OCI-LY7 (cell line): ENCODE measurements at regions not wholly inside any gene's neighbourhood (a gene's known extent, or its start where the extent isn't known, plus 50 kb on each side); places are given as distances from the start of the nearest gene placed in this dataset.

Experiments used
- BruUV-seq: library from RNA; stranded (reverse); fragments of 400-500 nt; replicated peaks from 2 replicates; lab custom pipeline; 2021; lab: Mats Ljungman, UMichigan
- CTCF ChIA-PET: fragments of 300-600 bp; sonication (Branson Sonifier 250); formaldehyde crosslinking; loops from one replicate; lab custom pipeline; 2022; ENCODE audit warnings: antibody characterized with exemption; ENCODE audit not compliant: unreplicated experiment; lab: Charles Lee
- POLR2A ChIA-PET: fragments of 300-600 bp; sonication (Branson Sonifier 250); formaldehyde crosslinking; loops from one replicate; lab custom pipeline; 2022; ENCODE audit warnings: antibody characterized with exemption; lab: Charles Lee
- DNase-seq: peaks from one replicate; pipeline ENCODE4 v3.0.0-alpha.2; 2015; ENCODE audit warnings: low spot score
- H2AFZ ChIP-seq: fragments of 200-600 bp; sonication (generic), shearing (Covaris generic); 2 replicates; pipeline ENCODE4 v1.6.1; 2014; ENCODE audit warnings: mild to moderate bottlenecking, antibody characterized with exemption, low read length, moderate library complexity
- H3K27ac ChIP-seq: fragments of 200-600 bp; sonication (generic); 2 replicates; pipeline ENCODE4 v1.5.1; 2014; ENCODE audit warnings: mixed run types, low read depth, mild to moderate bottlenecking, moderate library complexity, low read length, inconsistent platforms; ENCODE audit not compliant: poor library complexity, severe bottlenecking
- H3K36me3 ChIP-seq: fragments of 200-600 bp; sonication (generic); 2 replicates; pipeline ENCODE4 v1.6.1; 2014; ENCODE audit warnings: mild to moderate bottlenecking, antibody characterized with exemption, low read length, moderate library complexity, mixed read lengths; ENCODE audit not compliant: insufficient read depth
- H3K4me1 ChIP-seq: fragments of 200-600 bp; sonication (generic); 2 replicates; pipeline ENCODE4 v1.5.1; 2014; ENCODE audit warnings: mild to moderate bottlenecking, low read length; ENCODE audit not compliant: insufficient read depth, poor library complexity, severe bottlenecking
- H3K4me2 ChIP-seq: fragments of 200-600 bp; sonication (generic); 2 replicates; pipeline ENCODE4 v1.6.1; 2014; ENCODE audit warnings: mild to moderate bottlenecking, low read length
- H3K4me3 ChIP-seq: fragments of 200-600 bp; sonication (generic); 2 replicates; pipeline ENCODE4 v1.5.1; 2014; ENCODE audit warnings: mild to moderate bottlenecking, low read depth, low read length; ENCODE audit not compliant: poor library complexity, severe bottlenecking
- H3K79me2 ChIP-seq: fragments of 200-600 bp; sonication (generic); 2 replicates; pipeline ENCODE4 v1.6.1; 2016; ENCODE audit warnings: low read depth, mild to moderate bottlenecking, low read length, moderate library complexity, mixed read lengths; ENCODE audit not compliant: insufficient read depth
- H3K9me2 ChIP-seq: fragments of 200-600 bp; sonication (generic); 2 replicates; pipeline ENCODE4 v1.6.1; 2016; ENCODE audit warnings: mild to moderate bottlenecking, low read length, mixed read lengths; ENCODE audit not compliant: insufficient read depth
- H3K9me3 ChIP-seq: fragments of 200-600 bp; sonication (generic); 2 replicates; pipeline ENCODE4 v1.6.1; 2014; ENCODE audit warnings: mild to moderate bottlenecking, mixed run types, low read length, mixed read lengths
- H4K20me1 ChIP-seq: fragments of 200-600 bp; sonication (generic); 2 replicates; pipeline ENCODE4 v1.6.1; 2014; ENCODE audit warnings: mild to moderate bottlenecking, antibody characterized with exemption, low read length, moderate library complexity, mixed read lengths; ENCODE audit not compliant: insufficient read depth
- EZH2phosphoT487 ChIP-seq: fragments of 200-600 bp; sonication (generic); IDR thresholded peaks from 2 replicates; pipeline ENCODE4 v1.6.1; 2018; ENCODE audit warnings: low read depth, borderline replicate concordance, mild to moderate bottlenecking, mixed run types, antibody characterized with exemption, low read length, moderate library complexity, mixed read lengths
- intact Hi-C: fragments of 100-400 bp; cut with micrococcal nuclease; formaldehyde crosslinking; loops from one replicate; pipeline ENCODE4 v1.10.0; 2022; ENCODE audit not compliant: unreplicated experiment
- TF ChIP-seq, protein P1 (sequence below): fragments of 200-600 bp; sonication (generic); conservative IDR thresholded peaks from 2 replicates; pipeline ENCODE4 v1.5.1; 2014; ENCODE audit warnings: mild to moderate bottlenecking, antibody characterized with exemption, low read length, moderate library complexity, mixed read lengths

DNA sequence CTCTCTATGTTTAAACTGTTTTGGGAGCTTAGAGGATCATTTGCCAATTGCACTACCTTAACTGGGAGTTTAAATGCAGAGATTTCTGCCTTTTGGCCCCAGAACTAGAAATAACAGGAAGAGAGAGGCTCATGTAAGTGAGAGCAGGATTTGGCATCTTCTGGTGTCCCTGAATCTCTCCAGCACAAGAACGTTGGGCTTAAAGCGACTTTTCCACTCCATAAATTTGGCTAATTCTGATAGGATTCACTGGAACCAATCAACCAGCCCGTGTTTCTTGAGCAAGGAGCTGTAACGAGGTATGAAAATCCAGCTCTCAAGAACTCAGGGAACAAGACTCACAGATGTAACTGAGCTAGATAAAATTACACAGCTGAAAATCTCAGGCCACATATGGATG lies 181.0 kb downstream of the C1D start:
- H3K9me3 ChIP-seq, result no peaks in the 10 kb centered on the region
- H3K79me2 ChIP-seq, result no peaks in the 10 kb centered on the region
- no peak overlapping the region for H3K4me3 ChIP-seq
- no peaks in the 10 kb centered on the region for H3K4me1 ChIP-seq
- ChIA-PET POLR2A (interaction anchor here (0.8 to 1.1 kb wide), 2 partner anchors 12 to 38 kb away, joined by 3 to 4 read pairs; no protein-coding TSS in a partner anchor), CTCF (no interaction called here)
- no TSS peak for BruUV-seq
- no peaks in the 10 kb centered on the region for H3K9me2 ChIP-seq
- no peaks in the 10 kb centered on the region for H3K36me3 ChIP-seq
- no peak overlapping the region for H2AFZ ChIP-seq
- TF ChIP-seq, protein P1, sequence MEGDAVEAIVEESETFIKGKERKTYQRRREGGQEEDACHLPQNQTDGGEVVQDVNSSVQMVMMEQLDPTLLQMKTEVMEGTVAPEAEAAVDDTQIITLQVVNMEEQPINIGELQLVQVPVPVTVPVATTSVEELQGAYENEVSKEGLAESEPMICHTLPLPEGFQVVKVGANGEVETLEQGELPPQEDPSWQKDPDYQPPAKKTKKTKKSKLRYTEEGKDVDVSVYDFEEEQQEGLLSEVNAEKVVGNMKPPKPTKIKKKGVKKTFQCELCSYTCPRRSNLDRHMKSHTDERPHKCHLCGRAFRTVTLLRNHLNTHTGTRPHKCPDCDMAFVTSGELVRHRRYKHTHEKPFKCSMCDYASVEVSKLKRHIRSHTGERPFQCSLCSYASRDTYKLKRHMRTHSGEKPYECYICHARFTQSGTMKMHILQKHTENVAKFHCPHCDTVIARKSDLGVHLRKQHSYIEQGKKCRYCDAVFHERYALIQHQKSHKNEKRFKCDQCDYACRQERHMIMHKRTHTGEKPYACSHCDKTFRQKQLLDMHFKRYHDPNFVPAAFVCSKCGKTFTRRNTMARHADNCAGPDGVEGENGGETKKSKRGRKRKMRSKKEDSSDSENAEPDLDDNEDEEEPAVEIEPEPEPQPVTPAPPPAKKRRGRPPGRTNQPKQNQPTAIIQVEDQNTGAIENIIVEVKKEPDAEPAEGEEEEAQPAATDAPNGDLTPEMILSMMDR, result no peak
- no peak for TF ChIP-seq EZH2phosphoT487
- no peaks in the 10 kb centered on the region for H4K20me1 ChIP-seq
- no peak for DNase-seq
- intact Hi-C loops, result no loop called here
- no peak overlapping the region for H3K4me2 ChIP-seq
- H3K27ac ChIP-seq, result no peak overlapping the region

GRCh38 chr2:67883316-67884087 lies 179.3 kb downstream of the C1D start:
- no peaks in the 10 kb centered on the region for H3K9me2 ChIP-seq
- no peaks in the 10 kb centered on the region for H3K4me1 ChIP-seq
- no peak overlapping the region for H3K4me2 ChIP-seq
- no peak overlapping the region for H3K4me3 ChIP-seq
- H2AFZ ChIP-seq, result no peak overlapping the region
- H4K20me1 ChIP-seq, result no peaks in the 10 kb centered on the region
- intact Hi-C loops, result no loop called here
- BruUV-seq, result no TSS peak
- no peaks in the 10 kb centered on the region for H3K36me3 ChIP-seq
- H3K27ac ChIP-seq, result no peak overlapping the region
- ChIA-PET POLR2A (interaction anchor here (0.6 kb wide), 1 partner anchor 159 kb away, joined by 3 read pairs; no protein-coding TSS in a partner anchor), CTCF (no interaction called here)
- H3K9me3 ChIP-seq, result no peaks in the 10 kb centered on the region
- H3K79me2 ChIP-seq, result no peaks in the 10 kb centered on the region
- no peak for TF ChIP-seq EZH2phosphoT487
- TF ChIP-seq, protein P1, result no peak
- no peak for DNase-seq

- TF ChIP-seq EZH2phosphoT487, result no peak
- TF ChIP-seq, protein P1, result no peak
- Histone ChIP-seq H3K79me2 (no peaks in the 10 kb centered on the region), H3K9me3 (no peaks in the 10 kb centered on the region), H3K4me1 (no peaks in the 10 kb centered on the region), H2AFZ (no peak overlapping the region), H3K36me3 (no peaks in the 10 kb centered on the region), H3K9me2 (no peaks in the 10 kb centered on the region), H3K27ac (no peak overlapping the region), H4K20me1 (no peaks in the 10 kb centered on the region), H3K4me3 (no peak overlapping the region), H3K4me2 (no peak overlapping the region)
- ChIA-PET POLR2A (interaction anchor here (1.0 to 1.1 kb wide), 2 partner anchors 9 to 26 kb away, joined by 3 read pairs; no protein-coding TSS in a partner anchor), CTCF (no interaction called here)
- no peak for DNase-seq
- intact Hi-C loops, result no loop called here
- no TSS peak for BruUV-seq
These were observed 174.3 kb downstream of the C1D start for GRCh38 chr2:67888351-67889005.
